ENCODE measurements at regions not wholly inside any gene's neighbourhood (a gene's known extent, or its start where the extent isn't known, plus 50 kb on each side); places are given as distances from the start of the nearest gene placed in this dataset.

DNA sequence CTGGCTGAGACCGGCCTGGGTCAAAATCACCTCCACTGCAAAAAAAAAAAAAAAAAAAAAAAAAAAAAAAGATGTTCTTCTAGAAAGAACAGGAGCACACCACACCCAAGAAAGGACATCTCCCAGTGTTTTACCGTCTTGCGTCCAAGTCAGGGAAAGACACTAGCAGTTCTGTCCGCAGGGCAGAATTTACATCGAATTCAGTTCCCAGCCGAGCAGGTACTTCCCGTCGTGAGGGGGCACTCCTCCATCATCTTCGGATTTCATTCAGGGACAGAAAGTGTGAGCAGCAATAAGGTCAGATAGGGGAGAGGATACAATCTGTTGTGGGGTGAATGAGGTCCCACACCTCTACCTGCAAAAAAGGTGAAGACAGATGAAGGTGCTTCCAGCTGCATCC is 574.7 kb downstream of the KCNJ18 start:
- TF ChIP-seq, protein P1, sequence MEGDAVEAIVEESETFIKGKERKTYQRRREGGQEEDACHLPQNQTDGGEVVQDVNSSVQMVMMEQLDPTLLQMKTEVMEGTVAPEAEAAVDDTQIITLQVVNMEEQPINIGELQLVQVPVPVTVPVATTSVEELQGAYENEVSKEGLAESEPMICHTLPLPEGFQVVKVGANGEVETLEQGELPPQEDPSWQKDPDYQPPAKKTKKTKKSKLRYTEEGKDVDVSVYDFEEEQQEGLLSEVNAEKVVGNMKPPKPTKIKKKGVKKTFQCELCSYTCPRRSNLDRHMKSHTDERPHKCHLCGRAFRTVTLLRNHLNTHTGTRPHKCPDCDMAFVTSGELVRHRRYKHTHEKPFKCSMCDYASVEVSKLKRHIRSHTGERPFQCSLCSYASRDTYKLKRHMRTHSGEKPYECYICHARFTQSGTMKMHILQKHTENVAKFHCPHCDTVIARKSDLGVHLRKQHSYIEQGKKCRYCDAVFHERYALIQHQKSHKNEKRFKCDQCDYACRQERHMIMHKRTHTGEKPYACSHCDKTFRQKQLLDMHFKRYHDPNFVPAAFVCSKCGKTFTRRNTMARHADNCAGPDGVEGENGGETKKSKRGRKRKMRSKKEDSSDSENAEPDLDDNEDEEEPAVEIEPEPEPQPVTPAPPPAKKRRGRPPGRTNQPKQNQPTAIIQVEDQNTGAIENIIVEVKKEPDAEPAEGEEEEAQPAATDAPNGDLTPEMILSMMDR (conservative IDR thresholded peaks at IDR 0.05; ENCODE audit: low read depth in 2 of 2): no peak
- TF ChIP-seq EZH2phosphoT487 (IDR thresholded peaks at IDR 0.05; ENCODE audit: unreplicated experiment) (no peak), POLR2AphosphoS5 (IDR thresholded peaks at IDR 0.05; ENCODE audit: low read depth) (no peak), EZH2 (IDR thresholded peaks at IDR 0.05; ENCODE audit: low read depth, unreplicated experiment) (no peak), CREB1 (CRISPR knock-in tag; IDR thresholded peaks at IDR 0.05; ENCODE audit: low read depth) (no peak), ZNF331 (CRISPR knock-in tag; IDR thresholded peaks at IDR 0.05; ENCODE audit: low read depth) (no peak), JUNB (IDR thresholded peaks at IDR 0.05; ENCODE audit: unreplicated experiment) (no peak)
- TF ChIP-seq, protein P2, sequence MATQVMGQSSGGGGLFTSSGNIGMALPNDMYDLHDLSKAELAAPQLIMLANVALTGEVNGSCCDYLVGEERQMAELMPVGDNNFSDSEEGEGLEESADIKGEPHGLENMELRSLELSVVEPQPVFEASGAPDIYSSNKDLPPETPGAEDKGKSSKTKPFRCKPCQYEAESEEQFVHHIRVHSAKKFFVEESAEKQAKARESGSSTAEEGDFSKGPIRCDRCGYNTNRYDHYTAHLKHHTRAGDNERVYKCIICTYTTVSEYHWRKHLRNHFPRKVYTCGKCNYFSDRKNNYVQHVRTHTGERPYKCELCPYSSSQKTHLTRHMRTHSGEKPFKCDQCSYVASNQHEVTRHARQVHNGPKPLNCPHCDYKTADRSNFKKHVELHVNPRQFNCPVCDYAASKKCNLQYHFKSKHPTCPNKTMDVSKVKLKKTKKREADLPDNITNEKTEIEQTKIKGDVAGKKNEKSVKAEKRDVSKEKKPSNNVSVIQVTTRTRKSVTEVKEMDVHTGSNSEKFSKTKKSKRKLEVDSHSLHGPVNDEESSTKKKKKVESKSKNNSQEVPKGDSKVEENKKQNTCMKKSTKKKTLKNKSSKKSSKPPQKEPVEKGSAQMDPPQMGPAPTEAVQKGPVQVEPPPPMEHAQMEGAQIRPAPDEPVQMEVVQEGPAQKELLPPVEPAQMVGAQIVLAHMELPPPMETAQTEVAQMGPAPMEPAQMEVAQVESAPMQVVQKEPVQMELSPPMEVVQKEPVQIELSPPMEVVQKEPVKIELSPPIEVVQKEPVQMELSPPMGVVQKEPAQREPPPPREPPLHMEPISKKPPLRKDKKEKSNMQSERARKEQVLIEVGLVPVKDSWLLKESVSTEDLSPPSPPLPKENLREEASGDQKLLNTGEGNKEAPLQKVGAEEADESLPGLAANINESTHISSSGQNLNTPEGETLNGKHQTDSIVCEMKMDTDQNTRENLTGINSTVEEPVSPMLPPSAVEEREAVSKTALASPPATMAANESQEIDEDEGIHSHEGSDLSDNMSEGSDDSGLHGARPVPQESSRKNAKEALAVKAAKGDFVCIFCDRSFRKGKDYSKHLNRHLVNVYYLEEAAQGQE (IDR thresholded peaks at IDR 0.05; ENCODE audit: unreplicated experiment): no peak
